ENCODE measurements at regions not wholly inside any gene's neighbourhood (a gene's known extent, or its start where the extent isn't known, plus 50 kb on each side); places are given as distances from the start of the nearest gene placed in this dataset.
A peak's percentile ranks its signal among the peaks of the same experiment; 100 is the strongest.

GRCh38 chr3:130263708-130264107 is 81.8 kb upstream of the COL6A5 start:
- DNase-seq = no peak

DNA sequence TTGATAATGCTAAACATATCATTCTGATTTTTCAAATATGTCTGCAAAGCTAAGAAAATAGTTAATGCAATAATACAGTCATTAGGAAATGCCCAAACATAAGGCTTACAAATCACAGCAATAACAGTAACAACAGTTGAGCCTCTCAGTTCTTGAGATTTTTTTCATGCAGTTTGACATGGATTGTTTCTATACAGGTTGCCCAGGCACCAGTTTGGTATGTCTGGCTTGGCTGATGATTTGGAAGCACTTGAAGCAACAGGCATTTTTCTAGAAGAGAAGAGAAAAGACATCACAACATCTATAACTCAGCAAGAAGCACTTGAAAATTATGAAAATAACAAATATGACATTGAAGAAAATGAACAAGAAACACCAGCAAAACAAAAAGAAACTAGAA is 78.7 kb upstream of the COL6A5 start:
- DNase-seq = no peak

- peak; percentile 17 for DNase-seq
Measured at GRCh38 chr3:130276203-130276803, 69.2 kb upstream of the COL6A5 start.

DNA sequence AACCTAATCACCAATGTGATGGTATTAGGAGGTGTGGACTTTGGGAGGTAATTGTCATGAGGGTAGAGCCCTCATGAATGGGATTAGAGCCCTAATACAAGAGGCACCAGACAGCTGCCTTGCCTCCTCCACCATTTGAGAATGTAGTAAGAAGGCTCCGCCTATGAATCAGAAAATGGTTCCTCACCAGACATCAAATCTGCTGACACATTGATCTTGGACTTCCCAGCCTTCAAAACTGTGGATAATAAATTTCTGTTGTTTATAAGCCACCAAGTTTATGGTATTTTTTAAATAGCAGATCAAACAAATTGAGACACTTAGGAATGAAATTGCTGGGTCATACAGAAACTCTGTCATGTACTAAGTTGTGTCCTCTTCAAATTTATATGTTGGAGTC is 56.8 kb upstream of the COL6A5 start:
- DNase-seq = no peak

- DNase-seq = no peak
Measured at GRCh38 chr3:130291148-130291547, 54.3 kb upstream of the COL6A5 start.

GRCh38 chr3:130293247-130293646 is 52.2 kb upstream of the COL6A5 start:
- DNase-seq = no peak

All from CD4-positive, alpha-beta T cell treated with Interleukin-4 for 4 hours (primary cell).